DMS 273 (cell line): ENCODE measurements at regions not wholly inside any gene's neighbourhood (a gene's known extent, or its start where the extent isn't known, plus 50 kb on each side); places are given as distances from the start of the nearest gene placed in this dataset.
A peak's percentile ranks its signal among the peaks of the same experiment; 100 is the strongest.
"Not testable (repeated sequence)": the region's sequence is repeated elsewhere in the genome, so short reads cannot be mapped to it uniquely, and the experiment has no call there.

Experiments
- DNase-seq: peaks from one replicate; lab custom pipeline; 2025; ENCODE audit not compliant: unreplicated experiment; lab: John Stamatoyannopoulos, UW

DNA sequence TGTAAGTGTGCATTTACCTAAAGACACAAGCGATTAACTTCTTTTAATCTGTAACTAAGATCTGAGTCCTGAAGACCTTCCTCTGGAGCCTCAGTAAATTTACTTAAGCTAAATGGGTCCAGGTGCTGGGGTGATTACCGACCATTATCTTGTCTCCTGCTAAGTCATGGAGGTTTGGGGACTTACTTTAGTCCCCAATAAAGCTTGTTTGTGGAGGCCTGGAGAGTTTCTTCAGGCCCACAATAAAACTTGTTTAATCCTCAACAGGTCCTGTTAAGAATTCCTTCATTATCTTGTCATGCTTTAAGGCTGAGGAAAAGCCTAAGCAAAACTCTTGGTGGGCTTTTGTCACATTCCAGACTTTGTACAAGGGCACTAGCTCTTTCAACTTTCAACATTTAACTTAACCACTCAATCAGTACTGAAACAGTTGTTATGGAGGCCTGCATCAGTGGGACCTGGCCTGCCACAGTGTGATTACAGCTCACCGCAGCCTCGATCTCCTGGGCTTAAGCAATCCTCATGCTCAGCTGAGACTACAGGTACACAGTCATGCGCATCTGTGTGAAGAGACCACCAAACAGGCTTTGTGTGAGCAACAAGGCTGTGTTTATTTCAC lies 84.0 kb downstream of the FMO4 start:
- no peak for DNase-seq

DNA sequence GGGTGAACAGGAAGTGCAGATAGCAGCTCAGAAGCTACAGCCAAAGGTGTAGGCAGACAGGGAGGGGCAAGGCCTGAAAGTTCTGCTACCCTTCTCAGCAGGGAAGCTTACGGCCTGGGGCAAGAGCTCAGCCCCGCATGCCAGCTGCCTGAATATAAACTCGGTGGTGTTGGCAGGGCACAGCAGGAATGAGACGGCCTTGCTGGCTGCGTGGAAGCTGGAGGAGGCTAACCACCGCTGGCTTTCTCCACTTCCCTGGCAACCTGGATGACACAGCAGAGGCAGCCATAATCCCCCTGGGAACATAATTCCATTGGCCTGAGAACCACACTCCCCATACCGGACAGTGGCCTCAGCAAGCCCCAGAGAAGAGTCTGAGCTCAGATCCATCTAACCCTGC lies 81.9 kb upstream of the PRRC2C start:
- no peak for DNase-seq

GRCh38 chr1:171405391-171405714 lies 80.0 kb upstream of the PRRC2C start:
- DNase-seq: no peak

DNA sequence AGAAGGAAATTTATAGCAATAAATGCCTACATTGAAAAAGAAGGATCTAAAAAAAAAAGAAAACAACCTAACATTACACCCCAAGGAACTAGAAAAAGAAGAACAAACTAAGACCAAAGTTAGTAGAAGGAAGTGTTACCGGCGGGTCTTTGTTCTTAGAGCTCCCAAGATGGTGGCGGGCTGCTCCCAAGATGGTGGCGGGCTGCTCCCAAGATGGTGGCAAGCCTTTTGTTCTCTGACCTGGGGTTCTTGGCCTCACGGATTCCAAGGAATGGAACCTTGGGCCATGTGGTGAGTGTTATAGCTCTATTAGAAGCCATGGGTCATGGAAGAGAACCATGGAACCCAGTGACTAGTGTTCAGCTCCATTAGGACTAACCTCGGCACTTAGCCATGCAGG lies 71.8 kb upstream of the PRRC2C start:
- not testable (repeated sequence) for DNase-seq

DNA sequence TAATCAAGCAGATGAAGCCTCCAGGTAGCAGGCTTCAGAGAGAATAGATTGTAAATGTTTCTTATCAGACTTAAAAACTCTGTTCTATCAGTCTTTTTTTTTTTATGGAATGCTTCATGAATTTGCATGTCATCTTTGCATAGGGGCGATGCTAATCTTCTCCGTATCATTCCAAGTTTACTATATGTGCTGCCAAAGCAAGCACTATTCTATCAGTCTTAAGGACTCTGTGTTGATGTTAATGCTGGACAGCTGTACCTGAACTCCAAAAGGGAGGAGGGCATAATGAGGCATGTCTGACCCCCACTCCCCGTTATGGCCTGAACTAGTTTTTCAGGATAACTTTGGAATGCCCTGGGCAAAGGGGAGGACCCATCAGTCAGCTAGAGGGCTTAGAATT lies 66.8 kb upstream of the PRRC2C start:
- DNase-seq: no peak

DNA sequence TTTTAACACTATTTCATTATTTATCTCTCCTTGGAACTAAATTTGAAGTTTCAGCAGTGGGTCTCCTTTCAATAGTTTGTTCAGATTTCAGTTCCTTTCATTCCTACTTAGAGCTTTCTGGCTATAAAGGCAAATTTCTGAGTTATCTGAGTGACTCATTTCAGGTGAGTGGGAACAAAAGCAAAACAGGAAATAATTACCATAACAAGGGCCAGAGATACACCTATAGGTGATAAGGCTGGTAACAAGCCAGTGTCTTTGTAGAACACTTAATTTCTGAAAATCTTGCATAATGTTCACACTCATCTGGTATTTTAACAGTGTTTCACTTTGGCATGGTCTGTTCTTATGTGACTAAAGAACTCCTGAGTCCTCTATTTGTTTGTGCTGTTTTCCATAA lies 64.5 kb upstream of the PRRC2C start:
- no peak for DNase-seq

DNA sequence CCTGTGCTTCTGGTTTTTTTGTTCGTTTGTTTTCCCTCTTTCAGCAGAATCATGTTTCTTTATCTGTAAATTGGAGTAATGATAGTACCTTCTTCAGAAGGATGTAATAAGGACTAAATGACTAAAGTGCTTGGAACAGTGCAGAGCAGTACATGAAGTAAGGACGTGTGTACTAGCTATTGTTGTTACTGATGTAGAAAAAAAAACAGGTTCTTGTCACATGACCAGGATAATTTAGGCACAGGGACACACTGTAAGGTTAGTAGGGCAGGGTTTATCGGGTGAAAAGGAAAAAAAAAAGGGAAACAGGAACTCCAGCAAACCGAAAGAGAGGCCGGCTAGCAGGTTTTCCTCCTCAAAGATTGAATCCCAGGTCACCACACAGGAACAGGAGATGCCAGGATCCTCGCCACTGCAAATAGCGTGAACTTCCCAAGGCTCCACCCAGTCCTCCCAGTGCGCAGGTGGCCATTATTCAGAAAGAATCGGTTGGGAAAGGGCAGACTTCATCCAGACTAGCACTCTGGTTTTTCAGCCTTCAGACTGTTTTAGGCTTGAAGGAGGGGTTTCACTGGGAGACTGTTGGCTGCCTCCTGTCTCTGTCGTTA lies 63.8 kb upstream of the PRRC2C start:
- no peak for DNase-seq

GRCh38 chr1:171422511-171422910 lies 62.8 kb upstream of the PRRC2C start:
- DNase-seq: no peak

DNA sequence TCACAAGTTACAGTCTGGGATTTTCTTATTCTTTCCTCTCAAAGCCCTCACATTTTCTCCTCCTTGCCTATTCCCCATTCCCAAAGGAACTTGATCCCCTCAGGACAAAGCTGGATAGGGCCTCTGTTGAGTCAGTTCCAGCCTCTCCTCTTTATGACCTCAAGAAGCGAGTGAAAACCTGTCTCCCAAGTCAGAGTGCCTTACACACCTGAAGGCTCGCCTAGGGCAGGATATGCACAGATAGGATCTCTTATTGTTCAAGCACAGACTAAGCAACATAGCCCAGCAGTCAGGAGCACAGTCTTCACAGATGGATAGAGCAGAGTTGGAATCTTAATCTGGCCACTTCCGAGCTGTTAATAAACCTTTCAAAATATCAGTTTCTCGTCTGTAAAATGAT lies 60.8 kb upstream of the PRRC2C start:
- DNase-seq: no peak

- DNase-seq: peak; percentile 5
Observed at GRCh38 chr1:171426645-171427044, 58.7 kb upstream of the PRRC2C start.

GRCh38 chr1:171427852-171428471 lies 57.4 kb upstream of the PRRC2C start:
- no peak for DNase-seq

DNA sequence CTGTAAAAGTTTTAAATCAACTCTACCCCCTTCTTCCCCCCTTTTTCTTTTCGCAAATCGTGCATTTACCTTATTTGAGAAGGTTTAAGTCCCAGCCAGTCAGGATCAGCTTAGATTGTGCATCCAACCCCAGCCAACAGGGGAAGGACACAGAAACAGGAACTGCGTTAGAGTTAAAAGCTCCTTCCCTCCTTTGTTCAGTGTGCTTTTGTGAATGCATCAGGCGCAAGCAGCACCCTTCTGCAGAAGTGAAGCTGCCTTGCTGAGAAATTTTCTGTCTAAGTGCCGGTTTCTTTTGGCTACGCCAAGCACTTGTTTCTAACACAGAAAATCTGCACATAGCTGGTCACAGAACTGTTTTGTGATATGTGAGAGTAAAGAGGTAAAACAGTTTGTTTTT lies 56.2 kb upstream of the PRRC2C start:
- DNase-seq: no peak

GRCh38 chr1:171431994-171432393 lies 53.3 kb upstream of the PRRC2C start:
- no peak for DNase-seq

- no peak for DNase-seq
Observed at GRCh38 chr1:171432473-171432872, 52.9 kb upstream of the PRRC2C start.

DNA sequence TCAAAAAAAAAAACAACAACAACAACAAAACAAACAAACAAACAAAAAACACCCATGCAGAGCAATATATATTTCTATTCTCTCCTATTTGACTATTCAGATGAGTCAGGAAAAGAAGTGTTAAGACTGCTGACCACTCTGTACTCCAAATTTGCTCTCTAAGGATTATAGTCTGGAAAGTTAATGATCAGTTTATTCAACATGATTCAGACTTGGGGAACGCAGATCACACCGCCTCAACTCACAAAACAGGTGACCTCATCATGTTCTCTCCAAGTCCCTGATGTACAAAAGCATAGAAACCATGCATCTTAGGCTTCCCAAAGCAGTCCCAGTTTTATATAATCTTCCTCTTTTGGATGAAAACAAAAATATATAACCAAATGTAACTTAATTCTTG lies 51.9 kb upstream of the PRRC2C start:
- DNase-seq: no peak

GRCh38 chr1:171434717-171435346 lies 50.5 kb upstream of the PRRC2C start:
- peak; percentile 3 for DNase-seq
